Spleen (tissue), 7 donors: ENCODE measurements at regions not wholly inside any gene's neighbourhood (a gene's known extent, or its start where the extent isn't known, plus 50 kb on each side); places are given as distances from the start of the nearest gene placed in this dataset.

ENCODE experiments used
- POLR2A ChIP-seq, 3 donors: fragments of 450-650 bp; IDR thresholded peaks; one replicate each; pipeline ENCODE4 v1.5.1; 2017; ENCODE audit warnings: antibody characterized with exemption in 3 of 3, mild to moderate bottlenecking in 1 of 3
- POLR2AphosphoS5 ChIP-seq, 3 donors: sonication (generic); formaldehyde crosslinking; IDR thresholded peaks; one replicate each; pipeline ENCODE4 v1.5.1; 2017; ENCODE audit warnings: antibody characterized with exemption in 3 of 3
- TF ChIP-seq, protein P1 (sequence below), 11 experiments: fragments of 200-600 bp in 7 of 11; fragments of 450-650 bp in 4 of 11; sonication (generic) in 4 of 11; IDR thresholded peaks in 8 of 11; conservative IDR thresholded peaks in 3 of 11; 1 replicate in 7 of 11; 2 replicates in 4 of 11; pipeline versions ENCODE4 v1.4.0 to v1.8.0; 2016 to 2021; ENCODE audit warnings: antibody characterized with exemption in 11 of 11, inconsistent platforms in 4 of 11, mild to moderate bottlenecking in 1 of 11
- donor health status: DM: no; HTN: no; CAD: no; lungs with moderate emphysema.
- donor health status: DM: no; HTN: no; CAD: no.
- donor health status: DM: no; HTN: no; CAD: no.

DNA sequence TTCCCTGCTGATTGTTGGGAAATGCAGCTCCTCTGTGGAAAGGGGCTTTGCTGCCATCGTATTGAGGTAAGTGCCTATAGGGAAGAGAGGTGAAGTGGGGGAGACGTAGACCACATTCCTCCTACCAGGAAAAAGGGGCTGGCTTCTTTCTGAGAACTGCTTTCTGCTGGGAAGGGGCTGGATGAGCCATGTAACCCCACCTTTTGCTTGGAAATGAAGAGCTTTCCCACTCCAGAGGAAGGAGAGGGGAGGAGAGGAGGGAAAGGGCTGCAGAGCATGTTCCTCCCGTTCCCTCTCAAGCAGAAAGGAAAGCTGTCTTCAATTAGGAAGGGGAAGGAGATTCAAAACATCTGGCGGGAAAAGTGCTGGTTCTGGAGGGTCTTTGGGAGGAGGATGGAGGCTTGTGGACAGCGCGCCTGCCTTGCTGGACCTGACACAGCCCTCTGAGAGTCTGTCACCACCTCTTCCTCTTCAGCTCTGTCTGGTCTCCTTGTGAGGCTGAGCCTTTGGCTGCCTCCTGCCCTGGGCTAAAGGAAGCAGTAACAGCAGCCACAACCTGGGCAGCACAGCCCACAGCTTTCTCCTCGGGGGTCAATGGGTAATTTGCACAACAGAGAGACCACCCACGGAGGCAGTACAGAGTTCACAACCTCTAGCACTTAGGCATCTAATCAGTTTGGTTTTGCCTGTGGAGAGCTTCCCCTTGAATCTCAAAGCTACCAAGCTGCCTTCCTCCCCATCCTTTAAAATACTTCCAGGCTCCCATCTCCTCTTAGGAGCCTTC is 410.0 kb upstream of the TNP1 start:
- TF ChIP-seq, protein P1, sequence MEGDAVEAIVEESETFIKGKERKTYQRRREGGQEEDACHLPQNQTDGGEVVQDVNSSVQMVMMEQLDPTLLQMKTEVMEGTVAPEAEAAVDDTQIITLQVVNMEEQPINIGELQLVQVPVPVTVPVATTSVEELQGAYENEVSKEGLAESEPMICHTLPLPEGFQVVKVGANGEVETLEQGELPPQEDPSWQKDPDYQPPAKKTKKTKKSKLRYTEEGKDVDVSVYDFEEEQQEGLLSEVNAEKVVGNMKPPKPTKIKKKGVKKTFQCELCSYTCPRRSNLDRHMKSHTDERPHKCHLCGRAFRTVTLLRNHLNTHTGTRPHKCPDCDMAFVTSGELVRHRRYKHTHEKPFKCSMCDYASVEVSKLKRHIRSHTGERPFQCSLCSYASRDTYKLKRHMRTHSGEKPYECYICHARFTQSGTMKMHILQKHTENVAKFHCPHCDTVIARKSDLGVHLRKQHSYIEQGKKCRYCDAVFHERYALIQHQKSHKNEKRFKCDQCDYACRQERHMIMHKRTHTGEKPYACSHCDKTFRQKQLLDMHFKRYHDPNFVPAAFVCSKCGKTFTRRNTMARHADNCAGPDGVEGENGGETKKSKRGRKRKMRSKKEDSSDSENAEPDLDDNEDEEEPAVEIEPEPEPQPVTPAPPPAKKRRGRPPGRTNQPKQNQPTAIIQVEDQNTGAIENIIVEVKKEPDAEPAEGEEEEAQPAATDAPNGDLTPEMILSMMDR (IDR thresholded peaks at IDR 0.05 in 8 of 11, conservative IDR thresholded peaks at IDR 0.05 in 3 of 11) = no peak
- TF ChIP-seq POLR2AphosphoS5 (IDR thresholded peaks at IDR 0.05) (no peak), POLR2A (IDR thresholded peaks at IDR 0.05) (no peak)
